ENCODE measurements at regions not wholly inside any gene's neighbourhood (a gene's known extent, or its start where the extent isn't known, plus 50 kb on each side); places are given as distances from the start of the nearest gene placed in this dataset.
"Not testable (repeated sequence)": the region's sequence is repeated elsewhere in the genome, so short reads cannot be mapped to it uniquely, and the experiment has no call there.

- DNase-seq (ENCODE audit: low read depth in 2 of 3, low spot score in 2 of 3), result no peak
Measured at GRCh38 chr20:55099251-55099650, 623.9 kb downstream of the DOK5 start.

GRCh38 chr20:55097621-55098020 lies 622.2 kb downstream of the DOK5 start:
- DNase-seq (ENCODE audit: low read depth in 2 of 3, low spot score in 2 of 3), result no peak

DNA sequence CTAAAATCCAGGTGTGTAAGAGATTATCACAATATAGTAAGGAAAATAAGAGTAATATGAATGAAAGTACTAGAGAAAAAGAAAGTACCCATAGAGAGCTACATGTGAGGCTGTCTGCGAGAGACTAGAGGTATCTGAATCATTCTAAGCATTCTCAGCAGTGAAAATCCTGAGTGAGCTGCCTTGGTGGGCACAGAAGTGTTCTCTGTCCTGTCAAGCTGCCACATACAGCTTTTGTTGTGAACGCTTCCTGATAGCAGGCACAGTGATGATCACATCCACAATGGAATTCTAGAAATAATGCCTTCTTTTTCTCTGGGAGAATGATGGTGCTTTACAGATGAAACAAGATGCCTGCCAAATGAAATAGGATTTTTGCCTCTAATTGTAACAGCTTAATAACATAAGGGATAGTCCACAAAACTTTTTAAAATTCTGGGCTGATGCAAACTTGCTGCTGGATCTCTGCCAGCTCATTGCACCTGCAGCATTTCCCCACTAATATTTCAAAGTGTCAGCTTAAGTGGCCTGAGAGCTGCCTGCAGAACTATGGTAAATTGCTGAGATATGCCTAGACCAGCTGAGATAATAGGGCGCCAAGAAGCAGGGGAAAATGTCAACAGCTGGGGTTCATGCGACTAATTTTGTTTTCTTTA lies 620.5 kb downstream of the DOK5 start:
- DNase-seq (ENCODE audit: low read depth in 2 of 3, low spot score in 2 of 3), result no peak

DNA sequence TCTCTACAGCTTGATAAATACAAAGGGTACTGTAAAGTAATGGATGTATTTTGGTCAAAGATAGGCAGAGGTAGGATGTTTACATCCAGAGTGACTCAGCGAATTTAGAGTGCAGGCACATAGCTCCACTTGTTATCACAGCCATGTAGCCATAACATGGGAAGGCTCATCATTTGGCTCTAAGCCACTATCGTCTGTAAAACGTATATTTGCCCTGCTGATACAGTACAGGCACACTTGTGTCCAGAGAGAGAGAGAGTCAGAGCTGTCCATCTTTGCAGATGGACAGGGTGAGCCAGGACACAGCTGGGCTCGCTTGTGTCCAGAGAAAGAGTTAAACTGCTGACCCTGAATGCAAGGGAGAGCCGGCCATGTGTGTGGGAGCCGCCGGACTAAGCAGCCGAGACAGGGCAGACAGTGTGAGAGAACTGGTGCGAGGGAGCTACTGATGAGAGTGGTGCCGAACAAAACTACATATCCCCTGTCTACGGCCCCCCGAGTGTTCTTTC lies 619.0 kb downstream of the DOK5 start:
- no peak for DNase-seq (ENCODE audit: low read depth in 2 of 3, low spot score in 2 of 3)

- DNase-seq (ENCODE audit: low read depth in 2 of 3, low spot score in 2 of 3), result no peak
Measured at GRCh38 chr20:55090286-55090685, 614.9 kb downstream of the DOK5 start.

- no peak for DNase-seq (ENCODE audit: low read depth in 2 of 3, low spot score in 2 of 3)
Measured at GRCh38 chr20:55086421-55086820, 611.0 kb downstream of the DOK5 start.

DNA sequence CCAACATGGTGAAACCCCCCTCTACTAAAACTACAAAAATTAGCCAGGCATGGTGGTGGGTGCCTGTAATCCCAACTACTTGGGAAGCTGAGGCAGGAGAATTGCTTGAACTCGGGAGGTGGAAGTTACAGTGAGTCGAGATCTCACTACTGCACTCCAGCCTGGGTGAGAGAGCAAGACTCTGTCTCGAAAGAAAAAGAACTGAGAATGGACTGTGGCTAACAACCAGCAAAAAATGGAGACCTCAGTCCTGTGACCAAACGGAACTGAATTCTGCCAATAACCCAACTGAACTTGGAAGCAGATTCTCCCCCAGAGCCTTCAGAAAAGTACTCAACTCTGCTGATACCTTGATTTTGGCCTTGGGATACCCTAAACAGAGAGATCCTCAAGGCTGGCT lies 604.5 kb downstream of the DOK5 start:
- DNase-seq (ENCODE audit: low read depth in 2 of 3, low spot score in 2 of 3), result no peak

DNA sequence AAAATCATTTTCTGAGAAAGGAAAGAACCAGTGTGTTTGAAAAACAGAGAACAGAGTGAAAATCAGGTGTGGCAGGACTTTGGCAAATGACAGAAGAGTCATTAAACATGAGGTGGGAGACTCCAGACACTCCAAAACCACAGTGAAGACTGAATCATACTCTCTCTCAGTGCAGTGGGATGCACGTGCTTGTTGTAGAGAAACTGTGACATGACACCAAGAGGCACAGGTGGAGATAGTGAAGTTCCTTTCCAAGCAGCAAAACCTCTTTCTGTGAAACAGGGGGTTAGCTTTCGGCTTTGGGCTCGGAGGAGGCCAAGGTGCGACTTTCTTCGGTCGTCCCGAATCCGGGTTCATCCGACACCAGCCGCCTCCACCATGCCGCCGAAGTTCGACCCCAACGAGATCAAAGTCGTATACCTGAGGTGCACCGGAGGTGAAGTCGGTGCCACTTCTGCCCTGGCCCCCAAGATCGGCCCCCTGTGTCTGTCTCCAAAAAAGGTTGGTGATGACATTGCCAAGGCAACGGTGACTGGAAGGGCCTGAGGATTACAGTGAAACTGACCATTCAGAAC lies 599.0 kb downstream of the DOK5 start:
- DNase-seq (ENCODE audit: low read depth in 2 of 3, low spot score in 2 of 3), result not testable (repeated sequence)

DNA sequence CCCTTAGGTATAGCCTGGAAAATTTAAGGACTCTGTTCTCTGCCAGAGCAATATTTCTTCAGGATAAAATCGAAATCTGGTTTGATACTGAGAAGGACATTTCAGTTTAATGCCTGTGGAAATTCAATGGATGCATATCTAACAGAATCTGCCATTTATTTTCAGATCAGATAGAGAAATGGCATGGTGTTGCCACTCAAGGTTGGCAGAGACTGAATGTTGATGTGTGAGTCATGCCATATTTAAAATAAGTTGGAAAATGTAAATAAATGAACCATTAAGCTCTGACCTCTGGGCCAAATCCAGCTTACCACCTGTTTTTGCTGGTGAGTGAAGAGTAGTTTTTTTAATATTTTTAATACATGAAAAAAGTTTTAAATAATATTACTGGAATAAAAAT lies 594.6 kb downstream of the DOK5 start:
- no peak for DNase-seq (ENCODE audit: low read depth in 2 of 3, low spot score in 2 of 3)

DNA sequence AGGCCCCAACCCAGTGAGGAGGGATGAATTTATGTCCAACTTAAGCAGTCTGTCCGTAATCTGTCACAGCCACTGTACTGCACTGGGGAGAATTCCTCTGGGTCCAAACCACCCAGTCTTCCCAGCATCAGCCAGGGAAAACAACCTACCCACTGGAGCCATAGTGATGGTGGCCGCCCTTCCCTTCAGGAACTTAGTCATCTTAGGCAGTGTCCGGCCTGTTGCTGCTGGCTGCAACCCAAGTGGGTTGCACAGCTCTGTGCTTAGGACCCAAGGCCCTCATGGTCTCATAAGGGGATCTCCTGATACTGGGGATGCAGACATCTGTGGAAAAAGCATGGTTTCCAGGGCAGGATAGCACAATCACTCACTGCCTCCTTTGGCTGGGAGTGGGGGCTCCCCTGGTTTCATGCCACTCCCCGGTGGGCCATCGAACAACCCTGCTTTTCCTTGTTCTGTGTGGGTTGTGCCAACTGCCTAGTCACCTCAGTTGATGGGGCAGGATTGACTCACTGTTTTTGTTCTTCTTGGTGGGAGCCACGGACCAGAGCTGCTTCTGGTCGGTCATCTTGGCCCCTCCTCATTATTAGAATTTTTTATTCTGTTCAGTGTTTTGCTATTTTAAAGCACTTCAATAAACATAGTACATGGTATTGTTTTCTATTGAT lies 591.9 kb downstream of the DOK5 start:
- DNase-seq (ENCODE audit: low read depth in 2 of 3, low spot score in 2 of 3), result no peak

GRCh38 chr20:55058938-55059337 lies 583.5 kb downstream of the DOK5 start:
- DNase-seq (ENCODE audit: low read depth in 2 of 3, low spot score in 2 of 3), result no peak

DNA sequence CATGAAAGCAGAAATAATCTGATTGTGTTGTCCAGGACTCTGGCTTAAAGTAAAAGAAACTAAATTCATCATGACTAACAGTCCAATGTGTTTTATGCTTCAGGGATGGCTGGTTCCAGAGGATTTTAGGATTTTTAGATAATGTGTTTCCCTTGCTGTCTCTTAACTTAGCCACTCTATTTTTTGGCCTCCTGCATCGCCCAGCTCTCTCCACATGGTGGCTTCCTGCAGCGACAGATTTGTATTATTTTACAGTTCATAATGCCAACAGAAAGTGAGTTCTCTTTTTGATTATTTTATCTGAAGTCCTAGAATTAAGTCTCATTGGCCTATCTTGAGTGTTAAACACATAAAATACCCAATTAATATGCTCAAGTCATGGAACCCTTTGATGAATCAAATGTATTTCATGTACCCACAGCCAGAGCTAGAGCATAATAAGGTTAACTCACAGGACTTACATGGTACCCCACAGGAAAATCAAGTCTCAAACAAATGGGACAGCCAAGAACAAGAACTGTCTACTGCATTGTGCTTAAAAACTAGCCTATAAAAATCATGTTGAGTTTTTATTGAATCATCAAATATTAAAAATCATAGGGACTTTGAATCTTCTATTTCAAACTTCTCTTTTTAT lies 582.5 kb downstream of the DOK5 start:
- no peak for DNase-seq (ENCODE audit: low read depth in 2 of 3, low spot score in 2 of 3)

- no peak for DNase-seq (ENCODE audit: low read depth in 2 of 3, low spot score in 2 of 3)
Measured at GRCh38 chr20:55054453-55054852, 579.1 kb downstream of the DOK5 start.

DNA sequence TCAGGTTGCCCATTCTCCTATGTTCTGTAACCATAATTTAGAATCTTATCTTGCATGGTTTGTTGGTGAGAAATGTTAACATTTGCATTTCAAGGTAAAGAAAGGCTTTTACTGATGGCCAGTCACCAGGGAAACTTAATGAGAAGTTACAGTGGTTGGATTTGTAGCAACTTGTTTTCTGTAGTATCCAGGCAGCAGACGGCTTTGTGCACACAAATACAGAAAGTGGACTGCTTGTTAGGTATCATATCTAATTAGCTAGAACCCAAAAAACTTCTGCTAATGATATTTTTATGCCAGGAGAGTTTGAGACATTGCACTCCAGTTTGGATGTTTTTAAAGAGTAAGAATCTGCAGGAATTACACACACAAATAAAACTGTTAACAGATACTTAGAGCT lies 578.0 kb downstream of the DOK5 start:
- DNase-seq (ENCODE audit: low read depth in 2 of 3, low spot score in 2 of 3), result no peak

- no peak for DNase-seq (ENCODE audit: low read depth in 2 of 3, low spot score in 2 of 3)
Measured at GRCh38 chr20:55052459-55052858, 577.1 kb downstream of the DOK5 start.

DNA sequence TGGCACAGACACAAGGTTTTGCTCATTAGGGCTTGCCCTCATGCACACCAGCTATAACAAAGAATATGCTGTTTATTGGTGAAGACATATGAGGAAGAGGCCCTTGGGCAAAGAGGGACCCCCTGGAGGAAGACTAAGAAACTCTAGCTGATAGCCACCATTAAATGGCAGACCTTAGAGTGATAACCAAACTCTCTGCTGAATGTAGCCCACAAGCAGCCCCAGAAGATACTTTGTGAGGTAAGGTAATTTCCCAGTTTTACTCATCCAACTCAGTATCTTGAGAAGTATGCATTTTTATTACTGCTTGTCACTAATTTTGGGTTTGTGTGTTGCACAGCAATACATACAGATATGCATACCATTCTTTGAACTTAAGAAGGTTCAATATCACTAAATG lies 563.3 kb downstream of the DOK5 start:
- DNase-seq (ENCODE audit: low read depth in 2 of 3, low spot score in 2 of 3), result no peak

DNA sequence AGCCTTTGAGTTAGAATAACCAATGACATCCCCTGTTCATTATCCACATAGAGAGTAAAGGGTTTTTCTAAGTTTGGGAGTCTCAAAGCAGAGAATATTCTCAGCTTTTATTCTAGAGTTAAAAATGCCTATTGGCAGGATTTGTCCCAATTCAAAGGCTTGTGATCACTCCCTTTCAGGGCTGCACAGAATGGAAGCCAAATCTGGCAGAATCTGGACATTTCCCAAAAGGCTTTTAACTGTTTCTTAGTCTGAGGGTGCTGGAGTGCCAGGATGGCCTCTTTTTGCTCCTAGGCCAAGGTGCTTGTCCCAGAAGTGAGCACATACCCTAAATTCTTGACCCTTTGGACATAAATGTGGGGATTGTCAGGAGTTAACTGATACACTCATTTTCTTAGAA lies 556.6 kb downstream of the DOK5 start:
- no peak for DNase-seq (ENCODE audit: low read depth in 2 of 3, low spot score in 2 of 3)

DNA sequence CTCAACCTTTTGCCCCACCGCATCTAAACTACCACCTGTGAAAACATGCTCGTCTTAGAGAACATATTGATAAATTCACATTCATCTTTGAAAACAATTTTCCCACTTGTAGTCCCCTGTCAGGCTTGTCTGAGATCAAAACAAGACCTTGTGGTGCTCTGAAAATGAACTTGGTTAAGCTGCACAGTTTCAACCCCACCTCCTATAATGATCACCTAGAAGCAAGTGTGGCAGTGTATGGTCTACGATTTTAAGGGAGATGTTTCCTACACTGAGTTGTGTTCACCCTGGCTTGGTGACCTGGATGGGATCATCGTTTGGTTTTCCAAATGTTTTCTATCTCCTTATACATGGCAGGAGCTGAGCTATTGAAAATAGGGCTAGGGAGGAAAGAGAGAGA lies 539.4 kb downstream of the DOK5 start:
- no peak for DNase-seq (ENCODE audit: low read depth in 2 of 3, low spot score in 2 of 3)

DNA sequence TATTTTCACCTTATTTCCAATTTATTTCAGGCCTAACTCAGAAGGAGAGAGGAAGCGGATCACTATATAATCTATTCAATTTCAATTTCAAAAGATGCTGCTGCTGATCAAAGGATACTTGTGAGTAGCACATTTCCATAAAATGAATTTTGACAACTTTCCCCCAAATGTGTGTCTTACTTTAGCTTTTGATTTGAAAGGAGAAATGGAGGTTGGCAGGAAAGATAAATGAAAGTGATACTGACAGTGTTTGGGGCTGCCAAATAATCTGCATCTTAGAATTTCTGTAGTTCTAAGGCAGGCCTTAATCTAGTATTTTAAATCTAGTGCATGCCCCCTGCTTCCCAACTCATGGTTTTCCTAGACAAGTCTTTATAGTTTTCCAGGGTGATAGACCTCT lies 535.4 kb downstream of the DOK5 start:
- no peak for DNase-seq (ENCODE audit: low read depth in 2 of 3, low spot score in 2 of 3)

DNA sequence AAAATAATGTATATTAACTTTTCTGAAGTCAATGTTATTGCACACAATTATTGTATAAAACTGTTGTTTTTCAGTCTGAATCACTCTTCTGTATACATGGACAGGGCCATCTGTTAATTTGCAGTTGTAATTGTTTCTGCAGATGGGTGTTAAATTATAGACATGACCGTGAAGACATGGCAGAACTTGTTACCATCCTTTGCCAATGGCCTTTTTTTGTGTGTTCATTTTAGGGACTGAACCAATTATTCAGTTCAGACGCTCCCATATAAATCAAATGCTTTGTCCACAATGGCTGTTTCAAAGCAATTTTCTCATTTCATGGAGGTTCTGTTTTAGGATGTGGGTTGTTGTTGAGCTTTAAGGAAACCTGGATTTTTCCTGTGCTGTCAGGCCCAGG lies 533.7 kb downstream of the DOK5 start:
- DNase-seq (ENCODE audit: low read depth in 2 of 3, low spot score in 2 of 3), result no peak

DNA sequence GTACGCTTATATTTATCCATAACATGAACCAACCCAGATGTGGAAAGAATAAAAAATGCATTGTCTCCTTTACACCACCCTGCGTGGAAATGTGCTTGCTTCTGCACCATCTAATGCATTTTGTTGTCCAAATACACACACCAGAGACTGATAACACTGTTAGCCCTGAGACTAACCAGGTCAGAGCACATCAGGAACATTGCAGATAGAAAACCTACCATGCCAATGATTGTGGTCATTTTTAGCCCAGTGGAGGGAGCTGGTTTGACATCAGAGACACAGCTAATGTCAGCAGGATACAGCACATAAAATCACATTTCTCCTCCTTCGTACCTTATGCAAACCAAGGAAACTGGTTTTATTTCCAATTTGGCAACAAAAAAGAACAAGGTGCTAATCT lies 528.7 kb downstream of the DOK5 start:
- DNase-seq (ENCODE audit: low read depth in 2 of 3, low spot score in 2 of 3), result no peak

DNA sequence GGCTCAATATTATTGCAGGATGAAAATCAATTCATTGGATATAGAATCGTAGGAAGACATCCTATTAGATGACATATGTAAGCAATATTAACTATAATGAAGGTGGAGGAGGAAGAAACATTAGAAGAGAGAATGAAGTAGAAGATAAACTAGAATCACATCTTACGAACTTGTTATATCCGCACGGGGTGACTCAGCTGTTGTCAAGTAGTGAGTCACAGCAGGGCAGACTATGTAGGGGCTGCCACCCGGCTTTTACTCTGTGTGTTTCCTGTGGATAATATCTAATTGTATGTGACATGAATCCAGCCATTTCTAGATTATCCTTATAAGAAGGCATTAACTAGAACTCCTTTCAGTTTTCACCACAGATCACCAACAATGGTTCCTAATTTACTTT lies 520.2 kb downstream of the DOK5 start:
- no peak for DNase-seq (ENCODE audit: low read depth in 2 of 3, low spot score in 2 of 3)

Measured in hematopoietic multipotent progenitor cell (in vitro differentiated cells).